Natural killer cell (primary cell): ENCODE measurements at regions not wholly inside any gene's neighbourhood (a gene's known extent, or its start where the extent isn't known, plus 50 kb on each side); places are given as distances from the start of the nearest gene placed in this dataset.

ENCODE experiments used
- ATAC-seq, 3 donors: fragments of 150-1000 bp in 2 of 3; fragments of 200-7000 bp in 1 of 3; cut with Tn5 transposase; 1 replicate in 1 of 3; 2 replicates in 2 of 3; pipeline ENCODE4 v1.10.0; 2021; ENCODE audit warnings: mild to moderate bottlenecking in 2 of 3, moderate library complexity in 2 of 3
- DNase-seq, 2 donors: peaks; one replicate each; pipeline versions ENCODE4 v3.0.0 to v3.0.0-alpha.2; 2013 to 2021; ENCODE audit warnings: mixed read lengths in 1 of 2
- H3K27ac ChIP-seq: one replicate; pipeline ENCODE4 v1.5.1; 2013; ENCODE audit warnings: mild to moderate bottlenecking, low read length
- H3K27me3 ChIP-seq: one replicate; pipeline ENCODE4 v1.6.1; 2013; ENCODE audit warnings: low read length; ENCODE audit not compliant: control insufficient read depth, insufficient read depth
- H3K36me3 ChIP-seq: one replicate; pipeline ENCODE4 v1.6.1; 2013; ENCODE audit warnings: low read length; ENCODE audit not compliant: control insufficient read depth, insufficient read depth
- H3K4me1 ChIP-seq: one replicate; pipeline ENCODE4 v1.6.1; 2013; ENCODE audit warnings: low read length; ENCODE audit not compliant: control insufficient read depth, insufficient read depth
- H3K4me3 ChIP-seq: one replicate; pipeline ENCODE4 v1.5.1; 2013; ENCODE audit warnings: low read length
- H3K9me3 ChIP-seq: one replicate; pipeline ENCODE4 v1.6.1; 2013; ENCODE audit warnings: low read length; ENCODE audit not compliant: control insufficient read depth, insufficient read depth
- H3K27ac Mint-ChIP-seq, 2 donors: one replicate each; pipeline ENCODE4 v1.8.0; 2022; ENCODE audit warnings: mild to moderate bottlenecking in 2 of 2, mixed read lengths in 2 of 2, moderate library complexity in 1 of 2
- H3K27me3 Mint-ChIP-seq, 2 donors: one replicate each; pipeline ENCODE4 v1.8.0; 2022; ENCODE audit warnings: low read depth in 2 of 2, mixed read lengths in 2 of 2
- H3K36me3 Mint-ChIP-seq: one replicate; pipeline ENCODE4 v1.8.0; 2022; ENCODE audit warnings: mixed read lengths
- H3K4me1 Mint-ChIP-seq, 2 donors: one replicate each; pipeline ENCODE4 v1.8.0; 2022; ENCODE audit warnings: mixed read lengths in 2 of 2
- H3K4me3 Mint-ChIP-seq: one replicate; pipeline ENCODE4 v1.8.0; 2022; ENCODE audit warnings: mild to moderate bottlenecking, moderate library complexity, mixed read lengths
- H3K9me3 Mint-ChIP-seq, 2 donors: one replicate each; pipeline ENCODE4 v1.8.0; 2022; ENCODE audit warnings: mixed read lengths in 2 of 2
- CTCF ChIP-seq: fragments of 200-600 bp; IDR thresholded peaks from one replicate; pipeline ENCODE4 v1.8.0; 2022; ENCODE audit warnings: antibody characterized with exemption
- WGBS: methylation state at CpG from one replicate; pipeline ENCODE4 v1.1.7; 2013; ENCODE audit warnings: missing lambda C conversion rate; ENCODE audit not compliant: insufficient coverage; 5-methylcytosine and 5-hydroxymethylcytosine counted together
- intact Hi-C: fragments of 100-400 bp; cut with micrococcal nuclease; formaldehyde crosslinking; loops from one replicate; pipeline ENCODE4 v1.14.2; 2022

- peaks cover 11 to 23% of the 10 kb centered on the region in 2 donors for H3K27me3 Mint-ChIP-seq
- H3K9me3 Mint-ChIP-seq = no peaks in the 10 kb centered on the region
- H3K9me3 ChIP-seq = no peaks in the 10 kb centered on the region
- H3K36me3 Mint-ChIP-seq = no peaks in the 10 kb centered on the region
- H3K4me3 ChIP-seq = no peak overlapping the region
- H3K4me1 Mint-ChIP-seq = no peaks in the 10 kb centered on the region
- H3K4me3 Mint-ChIP-seq = no peak overlapping the region
- H3K27me3 ChIP-seq = no peaks in the 10 kb centered on the region
- H3K27ac ChIP-seq = no peak overlapping the region
- intact Hi-C loops = no loop called here
- no peak overlapping the region for H3K27ac Mint-ChIP-seq
- 90% methylated on average over 5 of the region's 5 CpGs for WGBS
- ATAC-seq = no peak
- no peaks in the 10 kb centered on the region for H3K36me3 ChIP-seq
- TF ChIP-seq CTCF = no peak
- DNase-seq = no peak
- H3K4me1 ChIP-seq = no peaks in the 10 kb centered on the region
Measured at GRCh38 chr1:212526111-212526491, 82.5 kb upstream of the ATF3 start.

GRCh38 chr1:212528501-212528900 is 80.1 kb upstream of the ATF3 start:
- Histone ChIP-seq H3K27me3 (no peaks in the 10 kb centered on the region), H3K36me3 (no peaks in the 10 kb centered on the region), H3K27ac (no peak overlapping the region), H3K4me1 (no peaks in the 10 kb centered on the region), H3K4me3 (no peak overlapping the region), H3K9me3 (no peaks in the 10 kb centered on the region)
- H3K9me3 Mint-ChIP-seq = no peaks in the 10 kb centered on the region
- H3K4me1 Mint-ChIP-seq = no peaks in the 10 kb centered on the region
- intact Hi-C loops = no loop called here
- H3K27me3 Mint-ChIP-seq = peaks cover 8 to 23% of the 10 kb centered on the region in 2 donors
- no peaks in the 10 kb centered on the region for H3K36me3 Mint-ChIP-seq
- H3K4me3 Mint-ChIP-seq = no peak overlapping the region
- ATAC-seq = no peak
- 75% methylated on average over 1 of the region's 1 CpG for WGBS
- H3K27ac Mint-ChIP-seq = no peak overlapping the region
- TF ChIP-seq CTCF = no peak
- DNase-seq = no peak

GRCh38 chr1:212529211-212529741 is 79.3 kb upstream of the ATF3 start:
- no peak for DNase-seq
- H3K4me3 Mint-ChIP-seq = no peak overlapping the region
- H3K27ac Mint-ChIP-seq = no peak overlapping the region
- Histone ChIP-seq H3K27me3 (no peaks in the 10 kb centered on the region), H3K27ac (no peak overlapping the region), H3K4me3 (no peak overlapping the region), H3K9me3 (no peaks in the 10 kb centered on the region), H3K36me3 (no peaks in the 10 kb centered on the region), H3K4me1 (no peaks in the 10 kb centered on the region)
- peaks cover 11 to 23% of the 10 kb centered on the region in 2 donors for H3K27me3 Mint-ChIP-seq
- no peak for ATAC-seq
- H3K4me1 Mint-ChIP-seq = no peaks in the 10 kb centered on the region
- no peaks in the 10 kb centered on the region for H3K36me3 Mint-ChIP-seq
- intact Hi-C loops = no loop called here
- no peak for TF ChIP-seq CTCF
- H3K9me3 Mint-ChIP-seq = no peaks in the 10 kb centered on the region
- whole genome bisulfite sequencing = 94% methylated on average over 5 of the region's 6 CpGs

GRCh38 chr1:212531267-212531666 is 77.3 kb upstream of the ATF3 start:
- Histone ChIP-seq H3K9me3 (no peaks in the 10 kb centered on the region), H3K4me1 (no peaks in the 10 kb centered on the region), H3K4me3 (no peak overlapping the region), H3K27ac (no peak overlapping the region), H3K36me3 (no peaks in the 10 kb centered on the region), H3K27me3 (no peaks in the 10 kb centered on the region)
- WGBS = 92% methylated on average over 3 of the region's 3 CpGs
- Mint-ChIP-seq H3K9me3 (no peaks in the 10 kb centered on the region), H3K4me1 (no peaks in the 10 kb centered on the region), H3K36me3 (no peaks in the 10 kb centered on the region), H3K4me3 (no peak overlapping the region), H3K27me3 (peaks cover 19 to 30% of the 10 kb centered on the region in 2 donors), H3K27ac (no peak overlapping the region)
- no peak for TF ChIP-seq CTCF
- no peak for ATAC-seq
- no peak for DNase-seq
- intact Hi-C loops = no loop called here
